K562 (cell line): ENCODE measurements at regions not wholly inside any gene's neighbourhood (a gene's known extent, or its start where the extent isn't known, plus 50 kb on each side); places are given as distances from the start of the nearest gene placed in this dataset.

Experiments
- ATAC-seq: fragments of 200-7000 bp; cut with Tn5 transposase; 3 replicates; pipeline ENCODE4 v1.9.1; 2020; ENCODE audit warnings: moderate library complexity
- BruUV-seq: library from RNA; stranded (reverse); fragments of 400-500 nt; replicated peaks from 2 replicates; lab custom pipeline; 2021; lab: Mats Ljungman, UMichigan
- CTCF ChIA-PET: fragments of 300-600 bp; formaldehyde crosslinking; extraction: SDS; loops from one replicate; lab custom pipeline; 2021; ENCODE audit warnings: low intra/inter-chr PET ratio; lab: Yijun Ruan, JAX
- POLR2A ChIA-PET: fragments of 300-600, 350-650 bp; sonication (Branson Sonifier 250); formaldehyde crosslinking; extraction: SDS; loops from one replicate; lab custom pipeline; 2021; ENCODE audit warnings: antibody characterized with exemption, inconsistent platforms; lab: Yijun Ruan, JAX
- DNase-seq, 4 experiments: peaks; one replicate each; pipeline versions ENCODE4 v3.0.0 to v3.0.0-alpha.2; 2011 to 2018; ENCODE audit warnings: low spot score in 3 of 4, mixed read lengths in 3 of 4; ENCODE audit errors: extremely low read depth in 1 of 4
- FAIRE-seq: peaks from 2 replicates; lab custom pipeline; 2011; peaks lifted over from hg19 to GRCh38; lab: Jason Lieb, UNC
- H2AFZ ChIP-seq: 2 replicates; pipeline ENCODE4 v1.6.0; 2011; ENCODE audit warnings: low read depth, low read length, control low read depth, inconsistent platforms
- H3K27ac ChIP-seq: fragments of 200-600 bp; 3 replicates; pipeline ENCODE4 v1.8.0; 2011; ENCODE audit warnings: low read depth, mild to moderate bottlenecking, control low read depth, inconsistent platforms, low read length, moderate library complexity, mixed read lengths; ENCODE audit errors: extremely low read depth
- H3K27me3 ChIP-seq, 2 experiments: fragments of 300-600 bp in 1 of 2; 2 replicates in 1 of 2; 3 replicates in 1 of 2; pipeline versions ENCODE4 v1.6.0 to v1.8.0; 2011; ENCODE audit warnings: inconsistent platforms in 2 of 2, low read length in 2 of 2, mild to moderate bottlenecking in 1 of 2, mixed read lengths in 1 of 2, moderate library complexity in 1 of 2; ENCODE audit not compliant: control insufficient read depth in 2 of 2, insufficient read depth in 2 of 2
- H3K36me3 ChIP-seq: fragments of 300-600 bp; 3 replicates; pipeline ENCODE4 v1.8.0; 2011; ENCODE audit warnings: mild to moderate bottlenecking, low read length, inconsistent platforms; ENCODE audit not compliant: control insufficient read depth, insufficient read depth
- H3K4me1 ChIP-seq, 2 experiments: fragments of 200-600 bp in 1 of 2; replicated peaks in 1 of 2; 2 replicates in 1 of 2; 3 replicates in 1 of 2; pipeline versions ENCODE4 v1.5.1 to v1.8.0; 2011; ENCODE audit warnings: inconsistent platforms in 2 of 2, low read length in 2 of 2, mild to moderate bottlenecking in 1 of 2, mixed read lengths in 1 of 2, moderate library complexity in 1 of 2; ENCODE audit not compliant: control insufficient read depth in 2 of 2, insufficient read depth in 2 of 2
- H3K4me2 ChIP-seq: 2 replicates; pipeline ENCODE4 v1.6.1; 2011; ENCODE audit warnings: low read length, control low read depth, inconsistent platforms, mixed read lengths; ENCODE audit not compliant: insufficient read depth
- H3K4me3 ChIP-seq: fragments of 200-600 bp; sonication (generic), shearing (Covaris generic); 2 replicates; pipeline ENCODE4 v1.5.1; 2016; ENCODE audit warnings: control low read depth, inconsistent platforms
- H3K79me2 ChIP-seq: fragments of 200-600 bp; 3 replicates; pipeline ENCODE4 v1.8.0; 2011; ENCODE audit warnings: low read length, inconsistent platforms; ENCODE audit not compliant: control insufficient read depth, insufficient read depth
- H3K9ac ChIP-seq, 2 experiments: 2 replicates each; pipeline versions ENCODE4 v1.6.0 to v1.6.1; 2011; ENCODE audit warnings: low read depth in 2 of 2, low read length in 2 of 2, control low read depth in 1 of 2, inconsistent platforms in 1 of 2, mild to moderate bottlenecking in 1 of 2, mixed read lengths in 1 of 2; ENCODE audit not compliant: insufficient read depth in 1 of 2
- H3K9me1 ChIP-seq: one replicate; pipeline ENCODE4 v1.6.0; 2011; ENCODE audit warnings: inconsistent platforms, mild to moderate bottlenecking, low read length, moderate library complexity; ENCODE audit not compliant: control insufficient read depth, insufficient read depth
- H3K9me3 ChIP-seq: replicated peaks from 2 replicates; pipeline ENCODE4 v1.5.1; 2011; ENCODE audit warnings: low read depth, low read length, inconsistent platforms; ENCODE audit not compliant: control insufficient read depth, insufficient read depth
- H4K20me1 ChIP-seq: replicated peaks from 2 replicates; pipeline ENCODE4 v1.6.1; 2011; ENCODE audit warnings: low read length, inconsistent platforms, mixed read lengths; ENCODE audit not compliant: control insufficient read depth, insufficient read depth
- BRD9 ChIP-seq: fragments of 450-650 bp; IDR thresholded peaks from 2 replicates; pipeline ENCODE4 v1.6.1; 2018; ENCODE audit warnings: low read depth; ENCODE audit not compliant: partially characterized antibody
- CBFA2T3 ChIP-seq: fragments of 450-650 bp; IDR thresholded peaks from 2 replicates; pipeline ENCODE4 v1.6.1; 2017
- CREB1 ChIP-seq, 2 experiments: sonication (generic) in 1 of 2; formaldehyde crosslinking in 1 of 2; IDR thresholded peaks; 2 replicates each; pipeline versions ENCODE4 v1.6.1 to v1.8.0; 2012 to 2022; ENCODE audit warnings: inconsistent platforms in 1 of 2, mild to moderate bottlenecking in 1 of 2, missing genetic modification reagents in 1 of 2, moderate library complexity in 1 of 2
- KLF6 ChIP-seq: fragments of 250-450 bp; sonication (Bioruptor Pico); IDR thresholded peaks from 2 replicates; pipeline ENCODE4 v1.4.0; 2020; ENCODE audit warnings: mild to moderate bottlenecking, moderate library complexity, borderline replicate concordance
- PRPF4 ChIP-seq: fragments of 200-400 bp; formaldehyde crosslinking; IDR thresholded peaks from one replicate; pipeline ENCODE4 v1.6.1; 2017; ENCODE audit warnings: low read length, low read depth, mild to moderate bottlenecking; ENCODE audit not compliant: insufficient read depth, poor library complexity, severe bottlenecking
- PTTG1 ChIP-seq: fragments of 450-650 bp; IDR thresholded peaks from 2 replicates; pipeline ENCODE4 v1.6.1; 2016; ENCODE audit warnings: low read depth, mild to moderate bottlenecking, missing genetic modification characterization, missing compliant biosample characterization
- TAF15 ChIP-seq: fragments of 200-400 bp; formaldehyde crosslinking; IDR thresholded peaks from 2 replicates; pipeline ENCODE4 v1.6.1; 2017; ENCODE audit warnings: mild to moderate bottlenecking, low read depth, low read length, moderate library complexity
- ZFP36 ChIP-seq: fragments of 150-350 bp; IDR thresholded peaks from 2 replicates; pipeline ENCODE4 v1.6.1; 2018; ENCODE audit warnings: low read length, low read depth; ENCODE audit not compliant: partially characterized antibody
- ZNF584 ChIP-seq: fragments of 200-800 bp; sonication (Bioruptor generic); IDR thresholded peaks from 2 replicates; pipeline ENCODE4 v1.6.1; 2016; ENCODE audit warnings: low read depth, mild to moderate bottlenecking, missing genetic modification characterization, missing compliant biosample characterization
- ZNF696 ChIP-seq: fragments of 250-450 bp; sonication (Bioruptor Pico); conservative IDR thresholded peaks from 2 replicates; pipeline ENCODE4 v1.4.0; 2020; ENCODE audit warnings: mild to moderate bottlenecking, moderate library complexity
- ZNF778 ChIP-seq: fragments of 450-650 bp; formaldehyde crosslinking; IDR thresholded peaks from 2 replicates; pipeline ENCODE4 v1.4.0; 2020; ENCODE audit warnings: mild to moderate bottlenecking, moderate library complexity
- WGBS: fragments of 100-300 bp; shearing (Covaris generic); methylation state at CpG from one replicate; pipeline ENCODE4 v1.1.6; 2016; ENCODE audit warnings: low coverage, mixed read lengths; ENCODE audit not compliant: insufficient coverage; ENCODE audit errors: missing lambda C conversion rate; 5-methylcytosine and 5-hydroxymethylcytosine counted together
- in situ Hi-C: fragments of 300-500 bp; cut with MboI; formaldehyde crosslinking; loops from 4 replicates; pipeline ENCODE4 v1.15.0; 2018; ENCODE audit warnings: inconsistent platforms, mixed read lengths
- intact Hi-C: fragments of 100-400 bp; cut with micrococcal nuclease; formaldehyde crosslinking; loops from 2 replicates; pipeline ENCODE4 v1.14.2; 2022

GRCh38 chr17:5677620-5678019 is 93.3 kb upstream of the NLRP1 start:
- H3K4me1 ChIP-seq = peaks cover 0 to under 1% of the 10 kb centered on the region in 2 experiments; a peak in 1 of 5 replicates
- BruUV-seq = no TSS peak
- in situ Hi-C loops = no loop called here
- H3K9me1 ChIP-seq = no peaks in the 10 kb centered on the region
- ATAC-seq (no peak), DNase-seq (no peak), FAIRE-seq (no peak)
- H3K4me3 ChIP-seq = no peak overlapping the region
- no peaks in the 10 kb centered on the region for H4K20me1 ChIP-seq
- 0% methylated on average over 1 of the region's 1 CpG for WGBS
- H3K79me2 ChIP-seq = no peaks in the 10 kb centered on the region
- POLR2A ChIA-PET = no interaction called here
- no peak overlapping the region for H3K9ac ChIP-seq
- no peaks in the 10 kb centered on the region for H3K36me3 ChIP-seq
- H3K9me3 ChIP-seq = no peaks in the 10 kb centered on the region
- TF ChIP-seq PRPF4 (no peak), ZNF696 (no peak), BRD9 (no peak), CBFA2T3 (no peak), ZNF778 (CRISPR knock-in tag) (no peak), KLF6 (CRISPR knock-in tag) (no peak), TAF15 (no peak), PTTG1 (no peak), ZNF584 (CRISPR knock-in tag) (no peak), CREB1 (IDR thresholded peaks at IDR 0.05) (no peak), CREB1 (CRISPR knock-in tag; IDR thresholded peaks at IDR 0.05) (no peak), ZFP36 (no peak)
- TF ChIP-seq, all 486 proteins: peak for 0
- no peak overlapping the region for H3K27ac ChIP-seq
- H2AFZ ChIP-seq = no peak overlapping the region
- no peak overlapping the region for H3K4me2 ChIP-seq
- peaks cover 0 to 6% of the 10 kb centered on the region in 2 experiments; a peak in 2 of 5 replicates for H3K27me3 ChIP-seq
- CTCF ChIA-PET = no interaction called here
- intact Hi-C loops = no loop called here
